Prostate gland (tissue), 2 donors: ENCODE measurements at regions not wholly inside any gene's neighbourhood (a gene's known extent, or its start where the extent isn't known, plus 50 kb on each side); places are given as distances from the start of the nearest gene placed in this dataset.
"Not testable (repeated sequence)": the region's sequence is repeated elsewhere in the genome, so short reads cannot be mapped to it uniquely, and the experiment has no call there.

Experiments
- DNase-seq: peaks from one replicate; pipeline ENCODE4 v3.0.0-alpha.2; 2019; ENCODE audit warnings: low spot score
- H3K27ac ChIP-seq, 2 donors: fragments of 200-600 bp; sonication (generic); 2 replicates each; pipeline ENCODE4 v1.5.1; 2017 to 2019
- H3K27me3 ChIP-seq: fragments of 200-600 bp; sonication (generic); replicated peaks from 2 replicates; pipeline ENCODE4 v1.5.1; 2019; ENCODE audit not compliant: insufficient read depth
- H3K36me3 ChIP-seq, 2 donors: fragments of 200-600 bp; sonication (generic); 1 replicate in 1 of 2; 2 replicates in 1 of 2; pipeline versions ENCODE4 v1.5.1 to v1.8.1; 2017 to 2019
- H3K4me1 ChIP-seq: fragments of 200-600 bp; sonication (generic); replicated peaks from 2 replicates; pipeline ENCODE4 v1.5.1; 2019
- H3K4me3 ChIP-seq, 2 donors: fragments of 200-600 bp; sonication (generic); 2 replicates each; pipeline ENCODE4 v1.5.1; 2017 to 2019
- H3K9me3 ChIP-seq: fragments of 200-600 bp; sonication (generic); 2 replicates; pipeline ENCODE4 v1.5.1; 2017
- CTCF ChIP-seq, 4 experiments: fragments of 200-600 bp in 2 of 4; fragments of 450-650 bp in 2 of 4; sonication (generic) in 2 of 4; IDR thresholded peaks; 1 replicate in 3 of 4; 2 replicates in 1 of 4; pipeline ENCODE4 v1.5.1; 2016 to 2019; ENCODE audit warnings: antibody characterized with exemption in 4 of 4, mild to moderate bottlenecking in 2 of 4, moderate library complexity in 2 of 4
- POLR2A ChIP-seq: fragments of 450-650 bp; IDR thresholded peaks from one replicate; pipeline ENCODE4 v1.6.1; 2016; ENCODE audit warnings: antibody characterized with exemption, mild to moderate bottlenecking
- POLR2AphosphoS5 ChIP-seq: sonication (generic); formaldehyde crosslinking; IDR thresholded peaks from one replicate; pipeline ENCODE4 v1.6.1; 2017; ENCODE audit warnings: antibody characterized with exemption
- WGBS: methylation state at CpG from one replicate; pipeline ENCODE4 v1.1.5; 2018; 5-methylcytosine and 5-hydroxymethylcytosine counted together
- intact Hi-C: fragments of 100-400 bp; cut with DNase I; formaldehyde crosslinking; loops from one replicate; pipeline ENCODE4 v1.14.2; 2022

DNA sequence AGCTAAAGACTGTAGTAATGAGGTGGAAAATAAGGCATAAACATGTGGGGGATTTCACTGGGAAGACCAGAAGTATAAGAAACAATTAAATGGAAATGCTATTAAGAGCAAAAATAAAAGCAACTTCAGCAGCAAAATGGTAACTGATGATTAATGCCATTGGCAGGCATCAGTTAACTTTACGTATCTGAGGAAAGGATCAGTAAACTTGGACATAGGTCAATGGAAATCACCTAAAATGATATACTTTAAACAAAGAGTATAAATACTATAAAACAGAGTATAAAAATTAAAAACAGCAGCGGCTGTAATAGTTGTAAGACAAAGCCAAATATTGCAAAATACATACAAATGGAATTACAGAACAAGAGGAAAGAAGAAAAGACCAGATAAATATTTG is 992.1 kb downstream of the DNAH5 start:
- H3K4me3 ChIP-seq, result no peak overlapping the region
- WGBS, result 32% methylated on average over 2 of the region's 2 CpGs
- H3K27me3 ChIP-seq, result no peaks in the 10 kb centered on the region
- intact Hi-C loops, result no loop called here
- TF ChIP-seq CTCF (IDR thresholded peaks at IDR 0.05) (no peak), POLR2AphosphoS5 (no peak), POLR2A (no peak)
- no peaks in the 10 kb centered on the region for H3K36me3 ChIP-seq
- H3K4me1 ChIP-seq, result no peaks in the 10 kb centered on the region
- H3K9me3 ChIP-seq, result no peaks in the 10 kb centered on the region
- DNase-seq, result no peak
- no peak overlapping the region for H3K27ac ChIP-seq

DNA sequence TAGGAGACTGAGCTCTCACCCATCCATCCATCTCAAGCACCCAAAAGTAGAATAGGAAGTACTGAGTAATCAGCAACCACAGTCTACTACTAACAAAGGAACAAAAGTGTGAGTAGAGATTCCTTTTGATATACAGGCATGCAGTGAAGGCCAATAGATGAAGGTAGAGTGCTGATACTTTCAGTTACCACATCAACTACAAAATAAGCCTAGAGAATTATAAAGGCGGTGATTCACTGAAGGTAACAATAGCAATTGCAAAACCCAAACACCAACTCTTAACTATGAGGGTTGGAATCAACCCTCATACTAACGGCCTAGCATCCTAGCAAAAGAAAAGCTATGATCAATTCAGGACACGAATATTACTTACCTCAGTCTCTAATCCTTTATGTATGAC is 992.6 kb downstream of the DNAH5 start:
- TF ChIP-seq POLR2A (no peak), POLR2AphosphoS5 (no peak), CTCF (IDR thresholded peaks at IDR 0.05) (no peak)
- intact Hi-C loops, result no loop called here
- no peaks in the 10 kb centered on the region for H3K27me3 ChIP-seq
- no peak overlapping the region for H3K4me3 ChIP-seq
- H3K27ac ChIP-seq, result no peak overlapping the region
- H3K36me3 ChIP-seq, result no peaks in the 10 kb centered on the region
- 91% methylated on average over 3 of the region's 3 CpGs for WGBS
- H3K4me1 ChIP-seq, result no peaks in the 10 kb centered on the region
- no peaks in the 10 kb centered on the region for H3K9me3 ChIP-seq
- DNase-seq, result no peak

DNA sequence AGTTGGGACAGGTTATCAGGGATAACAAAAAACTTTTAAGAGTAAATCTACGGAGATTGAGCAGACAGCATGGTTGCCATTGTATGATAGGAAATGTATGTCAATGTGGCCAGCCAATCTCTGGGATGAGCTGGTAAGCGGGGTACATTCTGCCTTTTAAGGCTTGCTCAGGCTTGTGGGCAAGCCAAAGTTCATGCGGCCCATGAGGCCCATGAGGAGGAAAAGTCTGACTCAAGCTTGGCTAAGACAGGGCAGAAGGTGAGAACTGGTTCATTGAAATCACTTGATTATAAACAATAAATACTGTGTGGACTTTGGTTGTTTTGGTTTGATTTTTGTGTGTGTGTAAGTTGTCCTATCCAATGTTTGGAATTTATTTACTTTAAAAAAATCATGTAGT is 997.1 kb downstream of the DNAH5 start:
- DNase-seq, result no peak
- H3K4me3 ChIP-seq, result no peak overlapping the region
- whole genome bisulfite sequencing, result 88% methylated on average over 3 of the region's 3 CpGs
- no peak overlapping the region for H3K27ac ChIP-seq
- H3K27me3 ChIP-seq, result no peaks in the 10 kb centered on the region
- TF ChIP-seq CTCF (IDR thresholded peaks at IDR 0.05) (no peak), POLR2AphosphoS5 (no peak), POLR2A (no peak)
- intact Hi-C loops, result no loop called here
- no peaks in the 10 kb centered on the region for H3K36me3 ChIP-seq
- H3K9me3 ChIP-seq, result no peaks in the 10 kb centered on the region
- H3K4me1 ChIP-seq, result no peaks in the 10 kb centered on the region

DNA sequence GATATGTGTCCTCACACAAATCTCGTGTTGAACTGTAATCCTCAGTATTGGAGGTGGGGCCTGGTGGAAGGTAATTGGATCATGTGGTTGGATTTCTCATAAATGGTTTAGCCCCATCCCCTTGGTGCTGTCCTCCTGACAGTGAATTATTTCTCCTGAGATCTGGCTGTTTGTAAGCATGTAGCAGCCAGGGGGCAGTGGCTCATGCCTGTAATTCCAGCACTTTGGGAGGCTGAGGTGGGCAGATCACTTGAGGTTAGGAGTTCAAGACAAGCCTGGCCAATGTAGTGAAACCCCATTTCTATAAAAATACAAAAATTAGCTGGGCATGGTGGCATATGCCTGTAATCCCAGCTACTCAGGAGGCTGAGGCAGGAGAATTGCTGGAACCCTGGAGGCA is 999.0 kb downstream of the DNAH5 start:
- intact Hi-C loops, H3K27ac ChIP-seq, H3K9me3 ChIP-seq, DNase-seq, H3K4me3 ChIP-seq, H3K36me3 ChIP-seq, H3K27me3 ChIP-seq, H3K4me1 ChIP-seq: not testable (repeated sequence)
- 57% methylated on average over 1 of the region's 1 CpG for WGBS

DNA sequence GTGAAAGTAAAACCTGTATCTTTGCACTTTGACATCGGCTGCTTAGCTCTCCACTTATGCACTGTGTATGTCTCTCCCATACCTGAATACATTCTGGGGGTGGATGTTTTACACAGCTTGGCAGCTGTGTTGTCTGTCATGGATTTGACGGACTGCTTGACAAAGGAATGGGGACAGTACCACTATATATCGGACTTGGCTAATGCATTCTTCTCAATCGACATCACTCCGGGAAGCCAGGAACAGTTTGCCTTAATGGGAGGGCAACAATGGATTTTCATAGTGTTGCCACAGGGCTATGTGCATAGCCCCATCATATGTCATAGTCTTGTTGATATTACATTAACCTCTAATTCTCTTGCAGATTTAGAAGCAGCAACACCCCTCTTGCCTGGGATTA is 1008.3 kb downstream of the DNAH5 start:
- Histone ChIP-seq H3K27me3 (no peaks in the 10 kb centered on the region), H3K4me1 (no peaks in the 10 kb centered on the region), H3K4me3 (no peak overlapping the region), H3K36me3 (no peaks in the 10 kb centered on the region), H3K9me3 (no peaks in the 10 kb centered on the region), H3K27ac (no peak overlapping the region)
- TF ChIP-seq POLR2A (no peak), POLR2AphosphoS5 (no peak), CTCF (IDR thresholded peaks at IDR 0.05) (no peak)
- WGBS, result 86% methylated on average over 5 of the region's 5 CpGs
- no peak for DNase-seq
- intact Hi-C loops, result no loop called here
